Keratinocyte (primary cell): ENCODE measurements at regions not wholly inside any gene's neighbourhood (a gene's known extent, or its start where the extent isn't known, plus 50 kb on each side); places are given as distances from the start of the nearest gene placed in this dataset.

Experiments used
- DNase-seq: peaks from one replicate; pipeline ENCODE4 v3.0.0-alpha.2; 2011; ENCODE audit warnings: low read depth, missing footprints, low spot score
- FAIRE-seq: peaks from 2 replicates; lab custom pipeline; 2011; peaks lifted over from hg19 to GRCh38; lab: Jason Lieb, UNC
- H2AFZ ChIP-seq: 2 replicates; pipeline ENCODE4 v1.6.0; 2012; ENCODE audit warnings: low read length, control low read depth, inconsistent platforms; ENCODE audit not compliant: control insufficient read depth
- H3K27ac ChIP-seq: 2 replicates; pipeline ENCODE4 v1.5.1; 2011; ENCODE audit warnings: low read length; ENCODE audit not compliant: control insufficient read depth, insufficient read depth
- H3K27me3 ChIP-seq: 3 replicates; pipeline ENCODE4 v1.6.0; 2011; ENCODE audit warnings: low read length; ENCODE audit not compliant: control insufficient read depth, insufficient read depth; ENCODE audit errors: extremely low read depth
- H3K36me3 ChIP-seq, 2 experiments: 2 replicates in 1 of 2; 3 replicates in 1 of 2; pipeline ENCODE4 v1.5.1; 2011; ENCODE audit warnings: low read length in 2 of 2, mild to moderate bottlenecking in 1 of 2; ENCODE audit not compliant: control insufficient read depth in 2 of 2, insufficient read depth in 2 of 2; ENCODE audit errors: extremely low read depth in 1 of 2
- H3K4me1 ChIP-seq: 3 replicates; pipeline ENCODE4 v1.5.1; 2011; ENCODE audit warnings: low read length; ENCODE audit not compliant: control insufficient read depth, insufficient read depth; ENCODE audit errors: extremely low read depth
- H3K4me2 ChIP-seq: 3 replicates; pipeline ENCODE4 v1.6.0; 2011; ENCODE audit warnings: low read depth, low read length; ENCODE audit not compliant: control insufficient read depth, insufficient read depth; ENCODE audit errors: extremely low read depth
- H3K4me3 ChIP-seq, 3 experiments: fragments of 200-600 bp in 1 of 3; sonication (generic) in 1 of 3; 2 replicates in 2 of 3; 3 replicates in 1 of 3; pipeline ENCODE4 v1.5.1; 2011 to 2016; ENCODE audit warnings: low read length in 3 of 3, mild to moderate bottlenecking in 3 of 3, control low read depth in 2 of 3, inconsistent platforms in 1 of 3, low read depth in 1 of 3, mixed read lengths in 1 of 3, mixed run types in 1 of 3, moderate library complexity in 1 of 3; ENCODE audit not compliant: control insufficient read depth in 2 of 3, insufficient read depth in 2 of 3; ENCODE audit errors: extremely low read depth in 1 of 3
- H3K79me2 ChIP-seq: 2 replicates; pipeline ENCODE4 v1.6.0; 2012; ENCODE audit warnings: low read length; ENCODE audit not compliant: control insufficient read depth, insufficient read depth
- H3K9ac ChIP-seq: 3 replicates; pipeline ENCODE4 v1.6.0; 2011; ENCODE audit warnings: low read length; ENCODE audit not compliant: control insufficient read depth, insufficient read depth; ENCODE audit errors: extremely low read depth
- H3K9me1 ChIP-seq: 3 replicates; pipeline ENCODE4 v1.6.0; 2011; ENCODE audit warnings: low read length; ENCODE audit not compliant: control insufficient read depth, insufficient read depth; ENCODE audit errors: extremely low read depth
- H3K9me3 ChIP-seq: 2 replicates; pipeline ENCODE4 v1.5.1; 2012; ENCODE audit warnings: low read depth, low read length; ENCODE audit not compliant: control insufficient read depth
- H4K20me1 ChIP-seq: 3 replicates; pipeline ENCODE4 v1.6.0; 2011; ENCODE audit warnings: low read length; ENCODE audit not compliant: control insufficient read depth, insufficient read depth; ENCODE audit errors: extremely low read depth
- CTCF ChIP-seq, 3 experiments: IDR thresholded peaks in 1 of 3; conservative IDR thresholded peaks in 1 of 3; optimal IDR thresholded peaks in 1 of 3; 2 replicates in 2 of 3; 3 replicates in 1 of 3; pipeline versions ENCODE3 to v1.5.1; 2011; ENCODE audit warnings: low read length in 3 of 3, mild to moderate bottlenecking in 3 of 3, moderate library complexity in 2 of 3, control low read depth in 1 of 3, inconsistent platforms in 1 of 3; ENCODE audit not compliant: insufficient read depth in 2 of 3; ENCODE audit errors: extremely low read depth in 1 of 3
- EZH2 ChIP-seq: IDR thresholded peaks from one replicate; pipeline ENCODE4 v1.6.1; 2012; ENCODE audit warnings: inconsistent platforms, mild to moderate bottlenecking, low read length, moderate library complexity
- dilution Hi-C: fragments of 300-500 bp; cut with MboI; formaldehyde crosslinking; loops from one replicate; pipeline ENCODE4 v1.7.0; 2020; ENCODE audit warnings: low sequenced_read_pairs; ENCODE audit not compliant: extremely low pct_ligation_motif_present

GRCh38 chr13:88153353-88153752 lies 482.2 kb downstream of the SLITRK5 start:
- Histone ChIP-seq H3K36me3 (no peaks in the 10 kb centered on the region), H3K9me3 (no peaks in the 10 kb centered on the region), H3K4me1 (no peaks in the 10 kb centered on the region), H3K27ac (no peak overlapping the region), H3K4me2 (no peak overlapping the region), H3K9ac (no peak overlapping the region), H3K9me1 (no peaks in the 10 kb centered on the region), H3K27me3 (no peaks in the 10 kb centered on the region), H2AFZ (no peak overlapping the region), H3K4me3 (no peak overlapping the region), H4K20me1 (no peaks in the 10 kb centered on the region), H3K79me2 (no peaks in the 10 kb centered on the region)
- FAIRE-seq (no peak), DNase-seq (no peak)
- TF ChIP-seq CTCF (optimal IDR thresholded peaks at IDR 0.05 in 1 of 3, IDR thresholded peaks at IDR 0.05 in 1 of 3, conservative IDR thresholded peaks at IDR 0.05 in 1 of 3; ENCODE audit: extremely low read depth in 1 of 3, insufficient read depth in 2 of 3, low read length in 3 of 3) (no peak), EZH2 (no peak)
- dilution Hi-C loops = no loop called here

GRCh38 chr13:88154001-88154400 lies 482.8 kb downstream of the SLITRK5 start:
- Histone ChIP-seq H3K4me2 (no peak overlapping the region), H3K79me2 (no peaks in the 10 kb centered on the region), H3K9ac (no peak overlapping the region), H3K9me1 (no peaks in the 10 kb centered on the region), H3K36me3 (no peaks in the 10 kb centered on the region), H3K4me1 (no peaks in the 10 kb centered on the region), H2AFZ (no peak overlapping the region), H3K9me3 (no peaks in the 10 kb centered on the region), H3K27ac (no peak overlapping the region), H3K4me3 (no peak overlapping the region), H3K27me3 (no peaks in the 10 kb centered on the region), H4K20me1 (no peaks in the 10 kb centered on the region)
- no peak for DNase-seq
- dilution Hi-C loops = no loop called here
- FAIRE-seq = no peak
- no peak for TF ChIP-seq CTCF (optimal IDR thresholded peaks at IDR 0.05 in 1 of 3, IDR thresholded peaks at IDR 0.05 in 1 of 3, conservative IDR thresholded peaks at IDR 0.05 in 1 of 3; ENCODE audit: extremely low read depth in 1 of 3, insufficient read depth in 2 of 3, low read length in 3 of 3)
- no peak for TF ChIP-seq EZH2
